ENCODE measurements at regions not wholly inside any gene's neighbourhood (a gene's known extent, or its start where the extent isn't known, plus 50 kb on each side); places are given as distances from the start of the nearest gene placed in this dataset.
"Not testable (repeated sequence)": the region's sequence is repeated elsewhere in the genome, so short reads cannot be mapped to it uniquely, and the experiment has no call there.

GRCh38 chr12:131591714-131592709 lies 118.9 kb upstream of the SFSWAP start:
- no peak for DNase-seq

- no peak for DNase-seq
Observed at GRCh38 chr12:131592972-131593371, 117.9 kb upstream of the SFSWAP start.

GRCh38 chr12:131593406-131593805 lies 117.5 kb upstream of the SFSWAP start:
- DNase-seq: no peak

- no peak for DNase-seq
Observed at GRCh38 chr12:131596115-131596514, 114.8 kb upstream of the SFSWAP start.

- no peak for DNase-seq
Observed at GRCh38 chr12:131597333-131597732, 113.6 kb upstream of the SFSWAP start.

- DNase-seq: no peak
Observed at GRCh38 chr12:131598717-131599116, 112.2 kb upstream of the SFSWAP start.

GRCh38 chr12:131599190-131600159 lies 111.4 kb upstream of the SFSWAP start:
- DNase-seq: no peak

- no peak for DNase-seq
Observed at GRCh38 chr12:131600160-131600532, 110.7 kb upstream of the SFSWAP start.

- not testable (repeated sequence) for DNase-seq
Observed at GRCh38 chr12:131601499-131601898, 109.4 kb upstream of the SFSWAP start.

GRCh38 chr12:131603106-131603938 lies 107.6 kb upstream of the SFSWAP start:
- DNase-seq: no peak

- DNase-seq: no peak
Observed at GRCh38 chr12:131603939-131604795, 106.7 kb upstream of the SFSWAP start.

GRCh38 chr12:131604859-131605258 lies 106.0 kb upstream of the SFSWAP start:
- DNase-seq: no peak

GRCh38 chr12:131605304-131605829 lies 105.5 kb upstream of the SFSWAP start:
- DNase-seq: no peak

GRCh38 chr12:131606218-131606901 lies 104.5 kb upstream of the SFSWAP start:
- no peak for DNase-seq

GRCh38 chr12:131607658-131608447 lies 103.0 kb upstream of the SFSWAP start:
- DNase-seq: no peak

- DNase-seq: peak; percentile 32
Observed at GRCh38 chr12:131608740-131609690, 101.9 kb upstream of the SFSWAP start.

- no peak for DNase-seq
Observed at GRCh38 chr12:131609762-131610161, 101.1 kb upstream of the SFSWAP start.

GRCh38 chr12:131610181-131610580 lies 100.7 kb upstream of the SFSWAP start:
- DNase-seq: no peak

- no peak for DNase-seq
Observed at GRCh38 chr12:131610891-131611290, 100.0 kb upstream of the SFSWAP start.

Measured in NCI-H1092 (cell line).